SU-DHL-6 (cell line): ENCODE measurements at regions not wholly inside any gene's neighbourhood (a gene's known extent, or its start where the extent isn't known, plus 50 kb on each side); places are given as distances from the start of the nearest gene placed in this dataset.

ENCODE experiments used
- EZH2phosphoT487 ChIP-seq: fragments of 200-600 bp; sonication (generic), shearing (Covaris generic); conservative IDR thresholded peaks from 2 replicates; pipeline ENCODE4 v1.6.1; 2018; ENCODE audit warnings: mild to moderate bottlenecking, antibody characterized with exemption, low read length, moderate library complexity, mixed read lengths
- TF ChIP-seq, protein P1 (sequence below): fragments of 200-600 bp; sonication (generic); IDR thresholded peaks from one replicate; pipeline ENCODE4 v1.5.1; 2017; ENCODE audit warnings: antibody characterized with exemption, mild to moderate bottlenecking, low read length, moderate library complexity; ENCODE audit not compliant: insufficient read depth, poor library complexity, severe bottlenecking

- TF ChIP-seq, protein P1, sequence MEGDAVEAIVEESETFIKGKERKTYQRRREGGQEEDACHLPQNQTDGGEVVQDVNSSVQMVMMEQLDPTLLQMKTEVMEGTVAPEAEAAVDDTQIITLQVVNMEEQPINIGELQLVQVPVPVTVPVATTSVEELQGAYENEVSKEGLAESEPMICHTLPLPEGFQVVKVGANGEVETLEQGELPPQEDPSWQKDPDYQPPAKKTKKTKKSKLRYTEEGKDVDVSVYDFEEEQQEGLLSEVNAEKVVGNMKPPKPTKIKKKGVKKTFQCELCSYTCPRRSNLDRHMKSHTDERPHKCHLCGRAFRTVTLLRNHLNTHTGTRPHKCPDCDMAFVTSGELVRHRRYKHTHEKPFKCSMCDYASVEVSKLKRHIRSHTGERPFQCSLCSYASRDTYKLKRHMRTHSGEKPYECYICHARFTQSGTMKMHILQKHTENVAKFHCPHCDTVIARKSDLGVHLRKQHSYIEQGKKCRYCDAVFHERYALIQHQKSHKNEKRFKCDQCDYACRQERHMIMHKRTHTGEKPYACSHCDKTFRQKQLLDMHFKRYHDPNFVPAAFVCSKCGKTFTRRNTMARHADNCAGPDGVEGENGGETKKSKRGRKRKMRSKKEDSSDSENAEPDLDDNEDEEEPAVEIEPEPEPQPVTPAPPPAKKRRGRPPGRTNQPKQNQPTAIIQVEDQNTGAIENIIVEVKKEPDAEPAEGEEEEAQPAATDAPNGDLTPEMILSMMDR, result no peak
- no peak for TF ChIP-seq EZH2phosphoT487
Observed at GRCh38 chr7:114364151-114364550, 50.5 kb upstream of the FOXP2 start.
